Fibroblast of peridontal ligament (primary cell): ENCODE measurements at regions not wholly inside any gene's neighbourhood (a gene's known extent, or its start where the extent isn't known, plus 50 kb on each side); places are given as distances from the start of the nearest gene placed in this dataset.

Experiments used
- DNase-seq: peaks from one replicate; pipeline ENCODE4 v3.0.0-alpha.2; 2010; ENCODE audit errors: extremely low read depth

GRCh38 chr3:81279481-81280379 lies 481.7 kb downstream of the GBE1 start:
- peak; percentile 31 for DNase-seq

GRCh38 chr3:81277853-81278252 lies 483.6 kb downstream of the GBE1 start:
- peak; percentile 66 for DNase-seq

GRCh38 chr3:81274671-81275070 lies 486.8 kb downstream of the GBE1 start:
- DNase-seq = no peak

- DNase-seq = no peak
These were observed 490.7 kb downstream of the GBE1 start for GRCh38 chr3:81270603-81271379.

- no peak for DNase-seq
These were observed 492.9 kb downstream of the GBE1 start for GRCh38 chr3:81268526-81268925.

GRCh38 chr3:81261996-81262395 lies 499.4 kb downstream of the GBE1 start:
- no peak for DNase-seq

- DNase-seq = no peak
These were observed 506.0 kb downstream of the GBE1 start for GRCh38 chr3:81255463-81255862.

GRCh38 chr3:81251096-81251495 lies 510.3 kb downstream of the GBE1 start:
- no peak for DNase-seq

GRCh38 chr3:81249540-81250029 lies 511.9 kb downstream of the GBE1 start:
- peak; percentile 60 for DNase-seq

GRCh38 chr3:81245501-81245900 lies 515.9 kb downstream of the GBE1 start:
- DNase-seq = peak; percentile 25

- peak; percentile 51 for DNase-seq
These were observed 516.4 kb downstream of the GBE1 start for GRCh38 chr3:81245043-81245442.

GRCh38 chr3:81244231-81244630 lies 517.2 kb downstream of the GBE1 start:
- no peak for DNase-seq

- DNase-seq = peak; percentile 70
These were observed 518.6 kb downstream of the GBE1 start for GRCh38 chr3:81242871-81243270.

- DNase-seq = no peak
These were observed 524.3 kb downstream of the GBE1 start for GRCh38 chr3:81237181-81237580.

GRCh38 chr3:81218023-81218422 lies 543.4 kb downstream of the GBE1 start:
- DNase-seq = peak; percentile 80

GRCh38 chr3:81217101-81217500 lies 544.3 kb downstream of the GBE1 start:
- peak; percentile 24 for DNase-seq

GRCh38 chr3:81216192-81216591 lies 545.3 kb downstream of the GBE1 start:
- peak; percentile 90 for DNase-seq

- DNase-seq = peak; percentile 70
These were observed 546.8 kb downstream of the GBE1 start for GRCh38 chr3:81214631-81215030.

- no peak for DNase-seq
These were observed 561.9 kb downstream of the GBE1 start for GRCh38 chr3:81199587-81199986.

GRCh38 chr3:81198756-81199155 lies 562.7 kb downstream of the GBE1 start:
- peak; percentile 65 for DNase-seq

- peak; percentile 42 for DNase-seq
These were observed 563.2 kb downstream of the GBE1 start for GRCh38 chr3:81198216-81198615.

GRCh38 chr3:81197386-81197785 lies 564.1 kb downstream of the GBE1 start:
- no peak for DNase-seq

GRCh38 chr3:81195478-81195877 lies 566.0 kb downstream of the GBE1 start:
- no peak for DNase-seq
